NCI-H1436 treated with DMSO at 0.1 percent for 48 hours (cell line): ENCODE measurements at regions not wholly inside any gene's neighbourhood (a gene's known extent, or its start where the extent isn't known, plus 50 kb on each side); places are given as distances from the start of the nearest gene placed in this dataset.

Source experiments
- DNase-seq: peaks from one replicate; lab custom pipeline; 2025; lab: John Stamatoyannopoulos, UW

GRCh38 chr11:134746609-134747008, 334.6 kb upstream of the B3GAT1 start:
- DNase-seq: no peak

- no peak for DNase-seq
These were observed 333.4 kb upstream of the B3GAT1 start for GRCh38 chr11:134745456-134745855.

- DNase-seq: no peak
These were observed 331.8 kb upstream of the B3GAT1 start for GRCh38 chr11:134743820-134744195.

- no peak for DNase-seq
These were observed 331.1 kb upstream of the B3GAT1 start for GRCh38 chr11:134742956-134743819.

- no peak for DNase-seq
These were observed 330.2 kb upstream of the B3GAT1 start for GRCh38 chr11:134742224-134742612.

GRCh38 chr11:134741453-134742223, 329.6 kb upstream of the B3GAT1 start:
- DNase-seq: no peak

- no peak for DNase-seq
These were observed 328.7 kb upstream of the B3GAT1 start for GRCh38 chr11:134740590-134741261.

GRCh38 chr11:134739136-134739535, 327.1 kb upstream of the B3GAT1 start:
- DNase-seq: no peak

GRCh38 chr11:134738581-134738980, 326.5 kb upstream of the B3GAT1 start:
- DNase-seq: no peak

GRCh38 chr11:134737563-134738510, 325.8 kb upstream of the B3GAT1 start:
- no peak for DNase-seq

GRCh38 chr11:134736251-134736947, 324.4 kb upstream of the B3GAT1 start:
- no peak for DNase-seq

- DNase-seq: no peak
These were observed 322.9 kb upstream of the B3GAT1 start for GRCh38 chr11:134734894-134735293.

GRCh38 chr11:134734141-134734845, 322.3 kb upstream of the B3GAT1 start:
- DNase-seq: no peak

GRCh38 chr11:134733646-134734045, 321.6 kb upstream of the B3GAT1 start:
- no peak for DNase-seq

- no peak for DNase-seq
These were observed 319.3 kb upstream of the B3GAT1 start for GRCh38 chr11:134731213-134731961.

- DNase-seq: no peak
These were observed 318.6 kb upstream of the B3GAT1 start for GRCh38 chr11:134730561-134731212.

GRCh38 chr11:134730101-134730500, 318.1 kb upstream of the B3GAT1 start:
- no peak for DNase-seq

GRCh38 chr11:134728186-134728585, 316.1 kb upstream of the B3GAT1 start:
- no peak for DNase-seq

- DNase-seq: no peak
These were observed 315.6 kb upstream of the B3GAT1 start for GRCh38 chr11:134727636-134728035.
